H1 (cell line): ENCODE measurements at regions not wholly inside any gene's neighbourhood (a gene's known extent, or its start where the extent isn't known, plus 50 kb on each side); places are given as distances from the start of the nearest gene placed in this dataset.

ENCODE experiments used
- CTCF ChIA-PET: fragments of 300-600 bp; sonication (Branson Sonifier 250); formaldehyde crosslinking; loops from one replicate; lab custom pipeline; 2021; ENCODE audit not compliant: partially characterized antibody; lab: Charles Lee
- POLR2A ChIA-PET: fragments of 300-600 bp; sonication (Branson Sonifier 250); formaldehyde crosslinking; loops from one replicate; lab custom pipeline; 2021; ENCODE audit warnings: inconsistent platforms; ENCODE audit not compliant: partially characterized antibody; lab: Charles Lee
- DNase-seq, 2 experiments: peaks; one replicate each; pipeline versions ENCODE4 v3.0.0 to v3.0.0-alpha.2; 2010 to 2022; ENCODE audit warnings: low spot score in 2 of 2, low read depth in 1 of 2, mixed read lengths in 1 of 2
- FAIRE-seq: peaks from 2 replicates; lab custom pipeline; 2011; peaks lifted over from hg19 to GRCh38; lab: Jason Lieb, UNC
- H2AFZ ChIP-seq: 2 replicates; pipeline ENCODE4 v1.8.1; 2012; ENCODE audit warnings: low read length, inconsistent platforms
- H2AK5ac ChIP-seq: 2 replicates; pipeline ENCODE4 v1.6.1; 2013; ENCODE audit warnings: low read depth, low read length
- H2BK120ac ChIP-seq: replicated peaks from 2 replicates; pipeline ENCODE3; 2013; ENCODE audit warnings: low read depth, low read length, inconsistent platforms
- H2BK12ac ChIP-seq: 2 replicates; pipeline ENCODE4 v1.6.1; 2013; ENCODE audit warnings: low read depth, low read length
- H2BK15ac ChIP-seq: 2 replicates; pipeline ENCODE4 v1.6.1; 2013; ENCODE audit warnings: low read length
- H2BK20ac ChIP-seq: 2 replicates; pipeline ENCODE4 v1.6.1; 2013; ENCODE audit warnings: low read length
- H2BK5ac ChIP-seq: 2 replicates; pipeline ENCODE4 v1.6.1; 2013; ENCODE audit warnings: low read depth, low read length
- H3K14ac ChIP-seq: 2 replicates; pipeline ENCODE4 v1.6.1; 2013; ENCODE audit warnings: inconsistent platforms; ENCODE audit not compliant: insufficient read length
- H3K18ac ChIP-seq: 2 replicates; pipeline ENCODE4 v1.6.1; 2013; ENCODE audit warnings: low read length; ENCODE audit errors: extremely low read depth
- H3K23ac ChIP-seq: 2 replicates; pipeline ENCODE4 v1.6.1; 2013; ENCODE audit warnings: inconsistent platforms; ENCODE audit not compliant: insufficient read length
- H3K23me2 ChIP-seq: 2 replicates; pipeline ENCODE4 v1.6.1; 2013; ENCODE audit warnings: low read depth, low read length
- H3K27ac ChIP-seq: 2 replicates; pipeline ENCODE4 v1.6.1; 2011; ENCODE audit warnings: low read depth, low read length, inconsistent platforms
- H3K27me3 ChIP-seq, 4 experiments: replicated peaks in 1 of 4; 1 replicate in 1 of 4; 2 replicates in 3 of 4; pipeline versions ENCODE4 v1.6.1 to v1.8.1; 2011 to 2013; ENCODE audit warnings: low read length in 3 of 4, mild to moderate bottlenecking in 3 of 4, inconsistent platforms in 2 of 4, mixed read lengths in 2 of 4, moderate library complexity in 1 of 4; ENCODE audit not compliant: control insufficient read depth in 3 of 4, insufficient read depth in 3 of 4; ENCODE audit errors: extremely low read depth in 1 of 4
- H3K36me3 ChIP-seq, 4 experiments: 2 replicates each; pipeline versions ENCODE4 v1.6.1 to v1.8.1; 2011 to 2013; ENCODE audit warnings: mild to moderate bottlenecking in 4 of 4, low read length in 3 of 4, moderate library complexity in 2 of 4, control low read depth in 1 of 4, inconsistent platforms in 1 of 4; ENCODE audit not compliant: insufficient read depth in 4 of 4, control insufficient read depth in 2 of 4
- H3K4ac ChIP-seq: replicated peaks from 2 replicates; pipeline ENCODE3; 2013; ENCODE audit warnings: low read length, low read depth, mixed read lengths, inconsistent platforms; ENCODE audit not compliant: insufficient read length
- H3K4me1 ChIP-seq, 4 experiments: replicated peaks in 1 of 4; 1 replicate in 1 of 4; 2 replicates in 3 of 4; pipeline versions ENCODE4 v1.6.1 to v1.8.1; 2011 to 2013; ENCODE audit warnings: low read length in 3 of 4, inconsistent platforms in 2 of 4, mixed read lengths in 1 of 4; ENCODE audit not compliant: insufficient read depth in 4 of 4, control insufficient read depth in 3 of 4
- H3K4me2 ChIP-seq, 2 experiments: 2 replicates each; pipeline versions ENCODE4 v1.6.1 to v1.8.1; 2011 to 2013; ENCODE audit warnings: low read depth in 2 of 2, low read length in 2 of 2, control low read depth in 1 of 2, inconsistent platforms in 1 of 2, mild to moderate bottlenecking in 1 of 2; ENCODE audit not compliant: insufficient read depth in 1 of 2
- H3K4me3 ChIP-seq, 4 experiments: fragments of 200-600, 300-600 bp in 1 of 4; sonication (generic), shearing (Covaris generic), sonication (Bioruptor Twin) in 1 of 4; 2 replicates each; pipeline versions ENCODE4 v1.5.1 to v1.8.1; 2011 to 2016; ENCODE audit warnings: low read length in 4 of 4, low read depth in 3 of 4, control low read depth in 2 of 4, inconsistent platforms in 2 of 4, mild to moderate bottlenecking in 2 of 4, mixed read lengths in 1 of 4, moderate library complexity in 1 of 4; ENCODE audit not compliant: insufficient read depth in 2 of 4; ENCODE audit errors: extremely low read depth in 1 of 4
- H3K56ac ChIP-seq: replicated peaks from 2 replicates; pipeline ENCODE3; 2013; ENCODE audit warnings: low read depth, mild to moderate bottlenecking, mixed read lengths, low read length, inconsistent platforms; ENCODE audit not compliant: insufficient read length
- H3K79me1 ChIP-seq: 2 replicates; pipeline ENCODE4 v1.6.1; 2013; ENCODE audit warnings: low read depth, low read length, control low read depth
- H3K79me2 ChIP-seq, 2 experiments: 2 replicates each; pipeline versions ENCODE4 v1.6.1 to v1.8.1; 2012 to 2013; ENCODE audit warnings: low read length in 2 of 2, mild to moderate bottlenecking in 2 of 2, inconsistent platforms in 1 of 2; ENCODE audit not compliant: insufficient read depth in 2 of 2, control insufficient read depth in 1 of 2
- H3K9ac ChIP-seq, 4 experiments: replicated peaks in 1 of 4; 1 replicate in 1 of 4; 2 replicates in 3 of 4; pipeline versions ENCODE4 v1.6.1 to v1.8.1; 2011 to 2013; ENCODE audit warnings: low read depth in 3 of 4, low read length in 3 of 4, control low read depth in 2 of 4, mild to moderate bottlenecking in 2 of 4, moderate library complexity in 2 of 4, inconsistent platforms in 1 of 4; ENCODE audit errors: extremely low read depth in 1 of 4
- H3K9me3 ChIP-seq, 2 experiments: 2 replicates each; pipeline versions ENCODE4 v1.6.1 to v1.8.1; 2012 to 2013; ENCODE audit warnings: mild to moderate bottlenecking in 2 of 2, moderate library complexity in 2 of 2, control low read depth in 1 of 2, inconsistent platforms in 1 of 2, low read depth in 1 of 2, low read length in 1 of 2, mixed read lengths in 1 of 2; ENCODE audit not compliant: insufficient read depth in 2 of 2
- H4K20me1 ChIP-seq, 2 experiments: replicated peaks in 1 of 2; 2 replicates each; pipeline versions ENCODE3 to v1.8.1; 2011 to 2013; ENCODE audit warnings: inconsistent platforms in 2 of 2, low read length in 2 of 2, mild to moderate bottlenecking in 1 of 2; ENCODE audit not compliant: insufficient read depth in 2 of 2, control insufficient read depth in 1 of 2
- H4K5ac ChIP-seq: 2 replicates; pipeline ENCODE4 v1.6.1; 2013; ENCODE audit warnings: low read length, low read depth, mixed read lengths, inconsistent platforms; ENCODE audit not compliant: insufficient read length
- H4K8ac ChIP-seq: 2 replicates; pipeline ENCODE4 v1.8.0; 2013; ENCODE audit warnings: mild to moderate bottlenecking, moderate library complexity, low read length, inconsistent platforms; ENCODE audit not compliant: insufficient read depth; ENCODE audit errors: extremely low read depth
- H4K91ac ChIP-seq: replicated peaks from 2 replicates; pipeline ENCODE3; 2013; ENCODE audit warnings: low read length, mixed read lengths, inconsistent platforms; ENCODE audit not compliant: insufficient read length
- HDAC2 ChIP-seq, 2 experiments: fragments of 300-600 bp in 1 of 2; sonication (generic) in 1 of 2; IDR thresholded peaks; 2 replicates each; pipeline ENCODE4 v1.6.1; 2011 to 2012; ENCODE audit warnings: low read depth in 2 of 2, low read length in 2 of 2, mild to moderate bottlenecking in 2 of 2, moderate library complexity in 2 of 2, borderline replicate concordance in 1 of 2, inconsistent platforms in 1 of 2
- JUN ChIP-seq: IDR thresholded peaks from 2 replicates; pipeline ENCODE4 v1.6.1; 2011; ENCODE audit warnings: low read depth, mild to moderate bottlenecking, improper control_type of control experiment, low read length
- KDM1A ChIP-seq: fragments of 200-600, 300-600 bp; sonication (generic); IDR thresholded peaks from 2 replicates; pipeline ENCODE4 v1.7.1; 2016; ENCODE audit warnings: mild to moderate bottlenecking, low read length, borderline replicate concordance
- KDM4A ChIP-seq: IDR thresholded peaks from one replicate; pipeline ENCODE4 v1.7.1; 2012; ENCODE audit warnings: low read depth, mild to moderate bottlenecking, moderate library complexity, low read length, inconsistent platforms; ENCODE audit not compliant: severe bottlenecking
- MAFK ChIP-seq: IDR thresholded peaks from 2 replicates; pipeline ENCODE4 v1.6.1; 2012; ENCODE audit warnings: low read depth, mild to moderate bottlenecking, improper control_type of control experiment, low read length
- NRF1 ChIP-seq: IDR thresholded peaks from 2 replicates; pipeline ENCODE4 v1.6.1; 2011; ENCODE audit warnings: mild to moderate bottlenecking, low read depth, low read length, improper control_type of control experiment
- POU5F1 ChIP-seq: IDR thresholded peaks from 2 replicates; pipeline ENCODE4 v1.6.1; 2011; ENCODE audit warnings: low read depth, mild to moderate bottlenecking, low read length, moderate library complexity
- RAD21 ChIP-seq, 2 experiments: IDR thresholded peaks in 1 of 2; conservative IDR thresholded peaks in 1 of 2; 2 replicates each; pipeline ENCODE4 v1.6.1; 2011; ENCODE audit warnings: low read depth in 2 of 2, low read length in 2 of 2, improper control_type of control experiment in 1 of 2, inconsistent platforms in 1 of 2, mild to moderate bottlenecking in 1 of 2, moderate library complexity in 1 of 2
- RNF2 ChIP-seq: fragments of 200-900, 300-1000 bp; sonication (generic); IDR thresholded peaks from 2 replicates; pipeline ENCODE4 v1.7.1; 2016; ENCODE audit warnings: borderline replicate concordance, low read depth, mild to moderate bottlenecking, antibody characterized with exemption, low read length; ENCODE audit not compliant: poor library complexity, severe bottlenecking; ENCODE audit errors: missing control alignments
- TAF7 ChIP-seq: optimal IDR thresholded peaks from 2 replicates; pipeline ENCODE3; 2011; ENCODE audit warnings: low read depth, mild to moderate bottlenecking, inconsistent platforms, low read length, moderate library complexity, borderline replicate concordance
- WGBS, 2 experiments: shearing (Covaris generic) in 1 of 2; methylation state at CpG; one replicate each; pipeline versions ENCODE4 v1.1.6 to v1.1.7; 2013 to 2015; ENCODE audit warnings: low lambda C conversion rate in 2 of 2, mixed read lengths in 2 of 2, inconsistent platforms in 1 of 2, low coverage in 1 of 2, missing lambda C conversion rate in 1 of 2; ENCODE audit not compliant: insufficient replicate concordance in 2 of 2, insufficient coverage in 1 of 2, insufficient read length in 1 of 2; ENCODE audit errors: extremely low coverage in 1 of 2, missing lambda C conversion rate in 1 of 2; 5-methylcytosine and 5-hydroxymethylcytosine counted together

DNA sequence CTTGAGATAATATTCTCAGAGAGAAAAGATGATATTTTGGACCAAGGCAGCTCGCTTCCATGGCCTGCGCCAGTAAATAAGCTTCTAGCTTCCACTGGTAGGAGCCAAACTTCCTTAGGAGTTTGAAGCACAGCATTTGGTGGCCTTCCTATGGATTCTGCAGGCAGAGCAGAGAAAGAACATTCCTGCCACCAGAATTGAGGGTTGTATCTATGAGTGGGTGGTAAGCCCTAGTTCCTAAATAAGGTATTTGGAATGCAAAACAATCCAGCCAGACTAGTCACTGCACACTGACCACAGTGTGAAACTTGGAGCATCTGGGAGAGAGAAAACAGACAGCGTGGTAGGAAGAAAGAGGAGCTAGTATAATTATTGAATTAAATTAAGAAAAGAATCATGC, 54.1 kb upstream of the BCAR3 start:
- no peak overlapping the region for H3K27ac ChIP-seq
- POLR2A ChIA-PET = no interaction called here
- TF ChIP-seq POU5F1 (no peak), KDM1A (no peak), HDAC2 (IDR thresholded peaks at IDR 0.05; ENCODE audit: borderline replicate concordance in 1 of 2, low read depth in 2 of 2, low read length in 2 of 2) (no peak), NRF1 (no peak), RAD21 (IDR thresholded peaks at IDR 0.05 in 1 of 2, conservative IDR thresholded peaks at IDR 0.05 in 1 of 2; ENCODE audit: low read depth in 2 of 2, low read length in 2 of 2) (no peak), RNF2 (no peak), TAF7 (no peak), JUN (no peak), MAFK (no peak), KDM4A (no peak)

More for the DNA sequence above, 54.1 kb upstream of the BCAR3 start:
- no peaks in the 10 kb centered on the region for H3K36me3 ChIP-seq
- H3K4me3 ChIP-seq = no peak overlapping the region
- H3K23ac ChIP-seq = no peak overlapping the region
- H3K79me1 ChIP-seq = no peaks in the 10 kb centered on the region
- no peak overlapping the region for H3K9ac ChIP-seq
- H3K9me3 ChIP-seq = no peaks in the 10 kb centered on the region
- no peaks in the 10 kb centered on the region for H3K79me2 ChIP-seq
- no peak overlapping the region for H2AFZ ChIP-seq
- no peak overlapping the region for H2AK5ac ChIP-seq
- peaks cover 0 to 2% (median 0%) of the 10 kb centered on the region in 4 experiments; a peak in 1 of 7 replicates for H3K27me3 ChIP-seq
- CTCF ChIA-PET = interaction anchor here (0.5 to 5.5 kb wide), 42 partner anchors 9 to 732 kb away, joined by 3 to 41 read pairs (median 5); no protein-coding TSS in a partner anchor
- no peak overlapping the region for H3K14ac ChIP-seq
- no peak overlapping the region for H2BK20ac ChIP-seq
- no peak overlapping the region for H3K4me2 ChIP-seq
- 93% methylated on average over 3 of the region's 3 CpGs; no CpG with 5 or more reads in 1 of the 2 experiments for WGBS, 2 experiments
- no peak overlapping the region for H2BK5ac ChIP-seq
- no peak overlapping the region for H2BK15ac ChIP-seq
- peaks cover 0 to 6% (median 1%) of the 10 kb centered on the region in 4 experiments; a peak in 2 of 7 replicates for H3K4me1 ChIP-seq
- no peak overlapping the region for H2BK120ac ChIP-seq
- H4K20me1 ChIP-seq = no peaks in the 10 kb centered on the region
- no peak overlapping the region for H4K5ac ChIP-seq
- H2BK12ac ChIP-seq = no peak overlapping the region
- no peak overlapping the region for H3K18ac ChIP-seq
- H3K4ac ChIP-seq = no peak overlapping the region
- no peak overlapping the region for H4K91ac ChIP-seq
- no peak overlapping the region for H3K56ac ChIP-seq
- no peak for DNase-seq
- no peak for FAIRE-seq
- H4K8ac ChIP-seq = no peak overlapping the region
- H3K23me2 ChIP-seq = no peaks in the 10 kb centered on the region
